Karpas-422 (cell line): ENCODE measurements at regions not wholly inside any gene's neighbourhood (a gene's known extent, or its start where the extent isn't known, plus 50 kb on each side); places are given as distances from the start of the nearest gene placed in this dataset.

Source experiments
- DNase-seq: peaks from one replicate; pipeline ENCODE4 v3.0.0-alpha.2; 2015
- H2AFZ ChIP-seq: fragments of 200-600 bp; sonication (generic); 2 replicates; pipeline ENCODE4 v1.6.1; 2014; ENCODE audit warnings: antibody characterized with exemption, low read length, mixed read lengths
- H3K27ac ChIP-seq: fragments of 200-600 bp; sonication (generic); 2 replicates; pipeline ENCODE4 v1.5.1; 2014; ENCODE audit warnings: mild to moderate bottlenecking, low read length, moderate library complexity
- H3K27me3 ChIP-seq: fragments of 200-600 bp; sonication (generic); 2 replicates; pipeline ENCODE4 v1.6.1; 2014; ENCODE audit warnings: low read length, mixed read lengths
- H3K36me3 ChIP-seq: fragments of 200-600 bp; sonication (generic); 2 replicates; pipeline ENCODE4 v1.6.1; 2014; ENCODE audit warnings: low read length, mixed read lengths; ENCODE audit not compliant: insufficient read depth
- H3K4me1 ChIP-seq: fragments of 200-600 bp; sonication (generic); 2 replicates; pipeline ENCODE4 v1.6.1; 2014; ENCODE audit warnings: mild to moderate bottlenecking, low read length, mixed read lengths
- H3K4me2 ChIP-seq: fragments of 200-600 bp; sonication (generic); 2 replicates; pipeline ENCODE4 v1.6.1; 2014; ENCODE audit warnings: low read length, low read depth, mild to moderate bottlenecking; ENCODE audit not compliant: poor library complexity, severe bottlenecking
- H3K4me3 ChIP-seq: fragments of 200-600 bp; sonication (generic); 2 replicates; pipeline ENCODE4 v1.5.1; 2014; ENCODE audit warnings: mild to moderate bottlenecking, antibody characterized with exemption, low read length, mixed read lengths
- H3K79me2 ChIP-seq: fragments of 200-600 bp; sonication (generic); 2 replicates; pipeline ENCODE4 v1.6.1; 2014; ENCODE audit warnings: mild to moderate bottlenecking, low read length, mixed read lengths
- H3K9ac ChIP-seq: fragments of 200-600 bp; sonication (generic); 2 replicates; pipeline ENCODE4 v1.6.0; 2014; ENCODE audit warnings: low read length
- H3K9me2 ChIP-seq: fragments of 200-600 bp; sonication (generic), shearing (Covaris generic); replicated peaks from 2 replicates; pipeline ENCODE4 v1.6.0; 2014; ENCODE audit warnings: mild to moderate bottlenecking, low read length, moderate library complexity; ENCODE audit not compliant: insufficient read depth
- H3K9me3 ChIP-seq: fragments of 300-700, 200-600 bp; sonication (generic); 2 replicates; pipeline ENCODE4 v1.6.1; 2014; ENCODE audit warnings: low read length, mixed read lengths
- H4K20me1 ChIP-seq: fragments of 200-600 bp; sonication (generic); 2 replicates; pipeline ENCODE4 v1.6.1; 2014; ENCODE audit warnings: mild to moderate bottlenecking, antibody characterized with exemption, low read length, low read depth; ENCODE audit not compliant: insufficient read depth

DNA sequence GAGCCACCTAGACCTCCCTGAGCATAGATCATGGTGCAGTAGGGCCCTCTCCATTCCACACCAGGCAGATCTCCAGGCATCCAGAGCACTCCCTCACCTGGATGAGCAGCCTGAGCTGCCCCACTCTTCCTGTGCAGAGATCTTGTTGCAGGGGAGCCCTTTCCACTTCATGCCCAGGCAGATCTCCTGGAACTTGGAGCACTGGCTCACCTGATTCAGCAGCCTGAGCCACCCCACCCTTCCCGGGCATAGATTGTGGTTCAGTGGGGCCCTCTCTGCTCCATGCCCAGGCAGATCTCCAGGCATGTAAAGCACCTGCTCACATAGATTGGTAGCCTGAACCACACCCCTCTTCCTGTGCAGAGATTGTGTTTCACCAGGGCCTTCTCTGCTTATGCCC lies 78.0 kb downstream of the SEC16B start:
- Histone ChIP-seq H3K36me3 (no peaks in the 10 kb centered on the region), H2AFZ (no peak overlapping the region), H3K4me2 (no peak overlapping the region), H3K9me2 (no peaks in the 10 kb centered on the region), H4K20me1 (no peaks in the 10 kb centered on the region), H3K4me1 (no peaks in the 10 kb centered on the region), H3K27me3 (no peaks in the 10 kb centered on the region), H3K4me3 (no peak overlapping the region), H3K79me2 (no peaks in the 10 kb centered on the region), H3K27ac (no peak overlapping the region), H3K9me3 (no peaks in the 10 kb centered on the region), H3K9ac (no peak overlapping the region)
- no peak for DNase-seq

DNA sequence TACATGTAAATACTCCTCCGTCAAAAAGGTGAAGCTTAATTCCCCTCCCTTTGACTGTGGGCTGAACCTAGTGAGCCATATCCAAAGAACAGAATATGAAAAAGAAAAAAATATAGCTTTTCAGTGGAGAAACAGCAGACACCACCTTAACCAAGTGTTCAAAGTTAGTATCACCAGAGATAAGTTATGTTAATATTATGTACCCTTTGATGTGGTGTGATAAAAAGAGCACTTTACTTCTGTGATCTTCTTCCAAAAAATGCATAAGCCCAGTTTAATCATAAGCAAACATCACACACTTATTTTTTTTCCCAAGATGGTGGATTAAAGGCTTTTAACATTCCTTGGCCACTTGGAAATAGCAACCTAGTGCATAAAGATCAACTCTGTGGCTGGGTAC lies 79.4 kb downstream of the SEC16B start:
- DNase-seq = no peak
- H3K4me3 ChIP-seq = no peak overlapping the region
- H3K9ac ChIP-seq = no peak overlapping the region
- no peaks in the 10 kb centered on the region for H3K36me3 ChIP-seq
- H3K9me3 ChIP-seq = no peaks in the 10 kb centered on the region
- H3K4me2 ChIP-seq = no peak overlapping the region
- no peaks in the 10 kb centered on the region for H3K4me1 ChIP-seq
- no peaks in the 10 kb centered on the region for H3K27me3 ChIP-seq
- no peak overlapping the region for H2AFZ ChIP-seq
- H3K79me2 ChIP-seq = no peaks in the 10 kb centered on the region
- no peaks in the 10 kb centered on the region for H4K20me1 ChIP-seq
- H3K9me2 ChIP-seq = no peaks in the 10 kb centered on the region
- no peak overlapping the region for H3K27ac ChIP-seq

DNA sequence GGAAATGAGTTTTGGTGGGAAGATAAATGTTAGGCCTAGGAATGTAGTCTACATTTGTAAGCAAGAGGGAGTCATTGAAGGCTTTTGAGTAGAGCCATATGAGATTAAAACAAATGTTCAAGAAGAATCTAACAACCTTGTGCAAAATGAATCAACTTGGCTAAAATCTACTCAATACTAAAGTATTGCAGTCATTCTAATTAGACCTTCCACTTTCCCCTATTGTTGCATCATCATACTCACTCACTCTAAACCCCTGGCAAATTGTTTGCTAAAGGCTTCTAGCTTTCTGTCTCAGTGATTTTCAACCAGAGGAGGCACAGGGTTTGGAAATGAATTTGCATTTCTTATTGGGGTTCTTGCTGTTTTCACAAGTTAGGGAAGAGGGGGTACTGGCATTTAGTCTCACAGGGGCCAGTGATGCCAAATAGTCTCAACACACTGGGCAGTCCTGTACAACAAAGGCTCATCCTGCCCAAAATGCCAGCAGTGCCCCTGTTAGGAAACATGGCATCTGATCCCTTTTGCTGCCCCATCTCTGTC lies 85.3 kb downstream of the SEC16B start:
- no peak for DNase-seq
- H3K4me2 ChIP-seq = no peak overlapping the region
- no peaks in the 10 kb centered on the region for H4K20me1 ChIP-seq
- H3K9me3 ChIP-seq = no peaks in the 10 kb centered on the region
- no peak overlapping the region for H3K4me3 ChIP-seq
- H3K9me2 ChIP-seq = no peaks in the 10 kb centered on the region
- no peaks in the 10 kb centered on the region for H3K79me2 ChIP-seq
- H2AFZ ChIP-seq = no peak overlapping the region
- H3K4me1 ChIP-seq = no peaks in the 10 kb centered on the region
- H3K27ac ChIP-seq = no peak overlapping the region
- no peaks in the 10 kb centered on the region for H3K36me3 ChIP-seq
- H3K9ac ChIP-seq = no peak overlapping the region
- H3K27me3 ChIP-seq = no peaks in the 10 kb centered on the region

GRCh38 chr1:177883581-177883980 lies 86.3 kb downstream of the SEC16B start:
- DNase-seq = no peak
- no peaks in the 10 kb centered on the region for H3K27me3 ChIP-seq
- H3K4me2 ChIP-seq = no peak overlapping the region
- H3K79me2 ChIP-seq = no peaks in the 10 kb centered on the region
- no peaks in the 10 kb centered on the region for H3K9me3 ChIP-seq
- no peak overlapping the region for H2AFZ ChIP-seq
- H4K20me1 ChIP-seq = no peaks in the 10 kb centered on the region
- H3K9ac ChIP-seq = no peak overlapping the region
- no peaks in the 10 kb centered on the region for H3K36me3 ChIP-seq
- H3K4me1 ChIP-seq = no peaks in the 10 kb centered on the region
- H3K27ac ChIP-seq = no peak overlapping the region
- no peak overlapping the region for H3K4me3 ChIP-seq
- H3K9me2 ChIP-seq = no peaks in the 10 kb centered on the region

- H3K4me1 ChIP-seq = no peaks in the 10 kb centered on the region
- no peaks in the 10 kb centered on the region for H3K79me2 ChIP-seq
- H3K9me3 ChIP-seq = no peaks in the 10 kb centered on the region
- H3K27me3 ChIP-seq = no peaks in the 10 kb centered on the region
- DNase-seq = no peak
- H4K20me1 ChIP-seq = no peaks in the 10 kb centered on the region
- no peak overlapping the region for H3K4me2 ChIP-seq
- H3K27ac ChIP-seq = no peak overlapping the region
- no peak overlapping the region for H2AFZ ChIP-seq
- H3K9ac ChIP-seq = no peak overlapping the region
- no peak overlapping the region for H3K4me3 ChIP-seq
- H3K9me2 ChIP-seq = no peaks in the 10 kb centered on the region
- H3K36me3 ChIP-seq = no peaks in the 10 kb centered on the region
These were observed 89.4 kb downstream of the SEC16B start for GRCh38 chr1:177880339-177880891.

GRCh38 chr1:177877086-177877485 lies 92.8 kb downstream of the SEC16B start:
- Histone ChIP-seq H3K79me2 (no peaks in the 10 kb centered on the region), H3K9me2 (no peaks in the 10 kb centered on the region), H3K27me3 (no peaks in the 10 kb centered on the region), H3K4me2 (no peak overlapping the region), H3K36me3 (no peaks in the 10 kb centered on the region), H2AFZ (no peak overlapping the region), H3K9me3 (no peaks in the 10 kb centered on the region), H3K9ac (no peak overlapping the region), H3K27ac (no peak overlapping the region), H3K4me3 (no peak overlapping the region), H3K4me1 (peaks cover under 1% of the 10 kb centered on the region), H4K20me1 (no peaks in the 10 kb centered on the region)
- no peak for DNase-seq

GRCh38 chr1:177873238-177873637 lies 96.6 kb downstream of the SEC16B start:
- Histone ChIP-seq H3K27me3 (no peaks in the 10 kb centered on the region), H3K27ac (no peak overlapping the region), H3K9me2 (no peaks in the 10 kb centered on the region), H3K79me2 (no peaks in the 10 kb centered on the region), H3K4me1 (peaks cover 8% of the 10 kb centered on the region), H3K4me2 (no peak overlapping the region), H3K9ac (no peak overlapping the region), H2AFZ (no peak overlapping the region), H3K9me3 (no peaks in the 10 kb centered on the region), H4K20me1 (no peaks in the 10 kb centered on the region), H3K36me3 (no peaks in the 10 kb centered on the region), H3K4me3 (no peak overlapping the region)
- DNase-seq = no peak

- peaks cover 8% of the 10 kb centered on the region for H3K4me1 ChIP-seq
- no peak overlapping the region for H3K27ac ChIP-seq
- H3K4me2 ChIP-seq = no peak overlapping the region
- H3K4me3 ChIP-seq = no peak overlapping the region
- no peaks in the 10 kb centered on the region for H3K36me3 ChIP-seq
- H3K9me3 ChIP-seq = no peaks in the 10 kb centered on the region
- no peaks in the 10 kb centered on the region for H4K20me1 ChIP-seq
- H3K27me3 ChIP-seq = no peaks in the 10 kb centered on the region
- no peak overlapping the region for H3K9ac ChIP-seq
- no peak for DNase-seq
- H3K79me2 ChIP-seq = no peaks in the 10 kb centered on the region
- H2AFZ ChIP-seq = no peak overlapping the region
- H3K9me2 ChIP-seq = no peaks in the 10 kb centered on the region
These were observed 97.5 kb downstream of the SEC16B start for GRCh38 chr1:177872308-177872900.
